ENCODE measurements at regions not wholly inside any gene's neighbourhood (a gene's known extent, or its start where the extent isn't known, plus 50 kb on each side); places are given as distances from the start of the nearest gene placed in this dataset.
"Not testable (repeated sequence)": the region's sequence is repeated elsewhere in the genome, so short reads cannot be mapped to it uniquely, and the experiment has no call there.

DNA sequence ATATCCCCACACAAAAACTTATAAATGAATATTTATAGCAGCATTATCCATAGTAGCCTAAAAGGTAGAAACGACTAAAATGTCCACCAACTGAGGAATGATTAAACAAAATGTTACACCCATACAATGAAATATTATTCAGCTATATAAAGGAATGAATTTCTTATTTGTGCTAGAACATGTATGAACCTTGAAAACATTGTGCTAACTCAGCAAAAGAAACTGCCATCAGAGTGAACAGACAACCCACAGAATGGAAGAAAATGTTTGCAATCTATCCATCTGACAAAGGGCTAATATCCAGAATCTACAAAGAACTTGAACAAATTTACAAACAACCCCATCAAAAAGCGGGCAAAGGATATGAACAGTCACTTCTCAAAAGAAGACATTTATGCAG is 155.3 kb upstream of the DIAPH2 start:
- DNase-seq; H3K4me1 Mint-ChIP-seq (ENCODE audit: low read depth); H3K27me3 Mint-ChIP-seq (ENCODE audit: low read depth); H3K36me3 Mint-ChIP-seq (ENCODE audit: insufficient read depth); H3K4me3 Mint-ChIP-seq; H3K9me3 Mint-ChIP-seq; ATAC-seq: not testable (repeated sequence)

DNA sequence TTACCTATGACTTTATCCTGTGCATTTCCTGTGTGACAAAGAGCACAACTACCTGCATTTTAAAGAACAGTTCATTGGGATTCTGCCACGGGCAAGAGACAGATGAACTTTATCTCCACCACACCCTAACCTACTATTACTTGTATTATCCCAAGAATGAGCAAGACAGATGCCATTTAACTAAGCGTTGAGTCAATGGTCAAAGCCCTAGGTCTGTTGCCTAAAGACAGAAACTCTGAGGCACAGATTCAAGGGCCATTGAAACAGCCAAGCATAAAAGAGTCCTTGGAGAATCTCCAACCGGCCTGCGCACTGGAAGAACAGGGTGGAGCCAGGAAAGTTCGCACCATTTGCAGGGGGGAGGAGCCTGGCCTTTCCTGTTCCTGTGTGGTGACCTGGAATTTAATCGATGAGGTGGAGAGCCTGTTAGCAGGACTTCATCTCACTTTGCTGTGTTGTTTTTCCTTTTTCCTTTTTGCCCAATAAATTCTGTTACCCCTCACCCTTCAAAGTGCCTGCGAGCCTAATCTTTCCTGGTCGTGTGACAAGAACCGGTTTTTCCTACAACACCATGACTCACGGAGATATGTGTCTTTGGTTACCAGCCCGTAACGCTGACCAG is 146.4 kb upstream of the DIAPH2 start:
- H3K4me1 Mint-ChIP-seq (ENCODE audit: low read depth): no peaks in the 10 kb centered on the region
- DNase-seq (no peak), ATAC-seq (no peak)
- no peak overlapping the region for H3K4me3 Mint-ChIP-seq
- no peaks in the 10 kb centered on the region for H3K36me3 Mint-ChIP-seq (ENCODE audit: insufficient read depth)
- no peaks in the 10 kb centered on the region for H3K27me3 Mint-ChIP-seq (ENCODE audit: low read depth)
- no peaks in the 10 kb centered on the region for H3K9me3 Mint-ChIP-seq

DNA sequence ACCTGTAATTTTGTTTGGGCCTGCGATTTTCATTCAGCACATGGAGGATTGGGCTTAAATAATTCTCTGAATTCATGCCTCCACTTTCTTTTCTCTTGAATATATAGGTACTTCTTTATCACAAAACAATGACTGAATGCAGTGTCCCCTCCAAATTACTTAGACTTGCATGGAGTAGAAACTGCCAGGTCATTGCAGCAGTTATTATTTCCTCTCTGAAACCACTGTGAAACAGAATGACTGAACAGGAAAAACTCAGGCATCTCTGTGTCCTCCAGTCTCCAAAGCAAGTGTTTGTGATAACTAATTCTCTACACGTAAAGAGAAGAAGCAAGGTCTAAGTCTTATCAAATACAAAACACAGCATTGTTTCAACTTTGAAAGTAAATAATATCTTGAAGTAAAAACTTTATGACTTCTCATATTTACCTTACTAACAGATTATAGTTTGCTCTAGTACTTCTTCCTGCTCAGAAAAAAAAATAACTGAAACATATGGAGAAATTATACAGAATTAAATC is 144.5 kb upstream of the DIAPH2 start:
- no peak overlapping the region for H3K4me3 Mint-ChIP-seq
- H3K4me1 Mint-ChIP-seq (ENCODE audit: low read depth): no peaks in the 10 kb centered on the region
- DNase-seq (no peak), ATAC-seq (no peak)
- H3K9me3 Mint-ChIP-seq: no peaks in the 10 kb centered on the region
- H3K27me3 Mint-ChIP-seq (ENCODE audit: low read depth): no peaks in the 10 kb centered on the region
- H3K36me3 Mint-ChIP-seq (ENCODE audit: insufficient read depth): no peaks in the 10 kb centered on the region

DNA sequence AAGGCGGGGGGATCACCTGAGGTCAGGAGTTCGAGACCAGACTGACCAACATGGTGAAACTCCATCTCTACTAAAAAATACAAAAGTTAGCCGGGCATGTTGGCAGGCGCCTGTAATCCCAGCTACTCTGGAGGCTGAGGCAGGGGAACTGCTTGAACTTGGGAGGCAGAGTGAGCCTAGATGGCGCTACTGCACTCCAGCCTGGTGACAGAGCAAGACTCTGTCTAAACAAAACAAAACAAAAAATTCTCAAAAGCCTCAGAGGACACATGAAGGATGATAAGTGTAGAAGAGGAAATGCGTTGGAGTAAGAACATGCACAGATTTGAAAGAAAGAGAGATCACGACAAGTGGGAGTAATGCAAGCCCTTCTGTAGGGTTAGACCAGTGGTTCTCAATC is 138.4 kb upstream of the DIAPH2 start:
- H3K36me3 Mint-ChIP-seq (ENCODE audit: insufficient read depth); H3K4me3 Mint-ChIP-seq; H3K4me1 Mint-ChIP-seq (ENCODE audit: low read depth); DNase-seq; ATAC-seq; H3K9me3 Mint-ChIP-seq; H3K27me3 Mint-ChIP-seq (ENCODE audit: low read depth): not testable (repeated sequence)

GRCh38 chrX:96551322-96551872 is 133.2 kb upstream of the DIAPH2 start:
- Mint-ChIP-seq H3K36me3 (ENCODE audit: insufficient read depth) (no peaks in the 10 kb centered on the region), H3K4me3 (no peak overlapping the region), H3K9me3 (no peaks in the 10 kb centered on the region), H3K27me3 (ENCODE audit: low read depth) (no peaks in the 10 kb centered on the region), H3K4me1 (ENCODE audit: low read depth) (no peaks in the 10 kb centered on the region)
- ATAC-seq (no peak), DNase-seq (no peak)

DNA sequence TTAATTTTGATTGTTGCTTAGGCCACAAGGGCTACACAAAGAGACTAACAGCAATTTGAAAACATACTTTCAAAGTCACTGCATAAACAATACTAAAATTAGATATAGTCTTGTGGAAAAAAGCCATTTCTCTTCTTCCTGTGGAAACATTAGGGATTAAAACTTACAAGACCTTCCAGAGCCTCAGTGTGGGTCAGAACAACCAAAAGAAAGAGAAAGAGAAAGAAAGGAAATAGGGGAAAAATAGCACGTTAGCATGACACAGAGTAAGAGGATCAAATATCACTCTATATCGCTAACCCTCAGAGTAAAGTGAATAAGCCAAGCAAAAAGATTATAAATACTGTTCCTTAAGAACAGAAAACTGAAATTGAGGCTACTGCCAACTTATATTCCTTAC is 127.8 kb upstream of the DIAPH2 start:
- ATAC-seq (no peak), DNase-seq (no peak)
- Mint-ChIP-seq H3K9me3 (no peaks in the 10 kb centered on the region), H3K4me3 (no peak overlapping the region), H3K4me1 (ENCODE audit: low read depth) (no peaks in the 10 kb centered on the region), H3K27me3 (ENCODE audit: low read depth) (no peaks in the 10 kb centered on the region), H3K36me3 (ENCODE audit: insufficient read depth) (no peaks in the 10 kb centered on the region)

- not testable (repeated sequence) for H3K4me3 Mint-ChIP-seq; H3K4me1 Mint-ChIP-seq (ENCODE audit: low read depth); ATAC-seq; DNase-seq; H3K27me3 Mint-ChIP-seq (ENCODE audit: low read depth); H3K36me3 Mint-ChIP-seq (ENCODE audit: insufficient read depth); H3K9me3 Mint-ChIP-seq
Measured at GRCh38 chrX:96561129-96561528, 123.5 kb upstream of the DIAPH2 start.

DNA sequence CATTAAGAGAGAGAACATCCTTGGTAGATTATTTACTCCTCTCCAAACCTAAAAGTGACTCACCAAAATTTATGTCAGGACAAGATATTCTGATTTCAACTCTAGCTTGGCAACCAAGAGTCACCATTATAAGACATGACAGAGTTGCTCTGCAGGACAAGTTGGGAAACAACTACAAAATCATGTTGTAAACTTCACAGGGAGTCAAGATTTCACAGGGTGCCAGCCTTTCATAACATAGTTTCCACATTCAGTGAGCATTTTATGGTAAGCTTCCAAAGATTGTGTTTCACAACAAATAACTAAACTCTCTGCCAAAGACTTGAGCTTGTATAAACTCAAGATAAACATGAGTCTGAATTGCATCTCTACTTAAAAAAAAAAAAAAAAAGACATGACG is 121.0 kb upstream of the DIAPH2 start:
- Mint-ChIP-seq H3K4me3 (no peak overlapping the region), H3K36me3 (ENCODE audit: insufficient read depth) (no peaks in the 10 kb centered on the region), H3K27me3 (ENCODE audit: low read depth) (no peaks in the 10 kb centered on the region), H3K9me3 (no peaks in the 10 kb centered on the region), H3K4me1 (ENCODE audit: low read depth) (no peaks in the 10 kb centered on the region)
- DNase-seq: no peak
- no peak for ATAC-seq

GRCh38 chrX:96564595-96564994 is 120.0 kb upstream of the DIAPH2 start:
- H3K27me3 Mint-ChIP-seq (ENCODE audit: low read depth): no peaks in the 10 kb centered on the region
- DNase-seq: no peak
- no peaks in the 10 kb centered on the region for H3K36me3 Mint-ChIP-seq (ENCODE audit: insufficient read depth)
- no peak for ATAC-seq
- H3K4me1 Mint-ChIP-seq (ENCODE audit: low read depth): no peaks in the 10 kb centered on the region
- no peak overlapping the region for H3K4me3 Mint-ChIP-seq
- H3K9me3 Mint-ChIP-seq: no peaks in the 10 kb centered on the region

DNA sequence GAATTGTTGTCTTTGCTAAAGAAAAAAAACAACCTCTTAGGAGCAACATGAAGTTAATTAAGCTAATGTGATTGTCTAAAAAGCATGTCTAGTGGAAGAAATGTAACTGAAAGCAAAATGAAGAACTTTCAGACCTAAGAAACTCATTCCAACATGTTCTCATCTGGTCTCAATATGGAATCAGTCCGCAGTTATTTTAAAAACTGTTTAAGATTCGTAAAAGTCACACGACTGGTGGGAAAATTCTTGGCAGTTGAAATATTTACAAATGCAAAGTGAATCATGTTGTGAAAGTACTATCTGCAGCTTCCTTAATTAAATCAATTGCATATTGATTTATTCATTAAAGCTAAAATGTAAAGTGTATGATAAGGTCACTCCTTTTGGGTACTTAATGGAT is 117.8 kb upstream of the DIAPH2 start:
- H3K9me3 Mint-ChIP-seq: no peaks in the 10 kb centered on the region
- no peak overlapping the region for H3K4me3 Mint-ChIP-seq
- no peaks in the 10 kb centered on the region for H3K4me1 Mint-ChIP-seq (ENCODE audit: low read depth)

GRCh38 chrX:96568071-96568470 is 116.6 kb upstream of the DIAPH2 start:
- DNase-seq (no peak), ATAC-seq (no peak)
- Mint-ChIP-seq H3K4me3 (no peak overlapping the region), H3K36me3 (ENCODE audit: insufficient read depth) (no peaks in the 10 kb centered on the region), H3K27me3 (ENCODE audit: low read depth) (no peaks in the 10 kb centered on the region), H3K9me3 (no peaks in the 10 kb centered on the region), H3K4me1 (ENCODE audit: low read depth) (no peaks in the 10 kb centered on the region)

More for the DNA sequence above, 117.8 kb upstream of the DIAPH2 start:
- ATAC-seq: no peak
- Mint-ChIP-seq H3K27me3 (ENCODE audit: low read depth) (no peaks in the 10 kb centered on the region), H3K36me3 (ENCODE audit: insufficient read depth) (no peaks in the 10 kb centered on the region)
- no peak for DNase-seq

GRCh38 chrX:96569034-96569433 is 115.6 kb upstream of the DIAPH2 start:
- H3K27me3 Mint-ChIP-seq (ENCODE audit: low read depth): no peaks in the 10 kb centered on the region
- H3K4me1 Mint-ChIP-seq (ENCODE audit: low read depth): no peaks in the 10 kb centered on the region
- H3K4me3 Mint-ChIP-seq: no peak overlapping the region
- ATAC-seq (no peak), DNase-seq (no peak)
- no peaks in the 10 kb centered on the region for H3K36me3 Mint-ChIP-seq (ENCODE audit: insufficient read depth)
- no peaks in the 10 kb centered on the region for H3K9me3 Mint-ChIP-seq

DNA sequence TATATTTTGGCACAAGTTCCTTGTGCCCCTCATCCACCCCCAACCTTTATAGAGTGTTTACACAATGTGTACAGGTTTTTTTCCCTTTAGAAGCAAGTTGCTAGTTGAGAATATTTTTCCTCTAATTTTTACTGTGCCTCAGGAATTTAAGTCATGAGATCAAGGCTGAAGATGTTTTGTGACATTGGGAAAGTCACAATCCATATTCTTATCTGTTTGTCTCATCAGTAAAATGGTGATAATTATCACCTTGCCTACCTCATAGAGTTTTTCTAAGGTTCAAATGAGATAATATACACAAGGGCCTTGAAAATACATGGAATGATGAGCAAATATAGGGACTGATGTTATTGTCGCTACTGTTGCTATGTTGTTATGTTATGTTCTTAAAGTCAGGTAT is 109.6 kb upstream of the DIAPH2 start:
- H3K27me3 Mint-ChIP-seq (ENCODE audit: low read depth): no peaks in the 10 kb centered on the region
- ATAC-seq (no peak), DNase-seq (no peak)
- no peaks in the 10 kb centered on the region for H3K4me1 Mint-ChIP-seq (ENCODE audit: low read depth)
- no peak overlapping the region for H3K4me3 Mint-ChIP-seq
- no peaks in the 10 kb centered on the region for H3K9me3 Mint-ChIP-seq
- H3K36me3 Mint-ChIP-seq (ENCODE audit: insufficient read depth): no peaks in the 10 kb centered on the region

- H3K36me3 Mint-ChIP-seq (ENCODE audit: insufficient read depth): no peaks in the 10 kb centered on the region
Measured at GRCh38 chrX:96576368-96576767, 108.3 kb upstream of the DIAPH2 start.

GRCh38 chrX:96578781-96579180 is 105.9 kb upstream of the DIAPH2 start:
- Mint-ChIP-seq H3K9me3 (no peaks in the 10 kb centered on the region), H3K4me3 (no peak overlapping the region), H3K4me1 (ENCODE audit: low read depth) (no peaks in the 10 kb centered on the region), H3K27me3 (ENCODE audit: low read depth) (no peaks in the 10 kb centered on the region), H3K36me3 (ENCODE audit: insufficient read depth) (no peaks in the 10 kb centered on the region)
- no peak for ATAC-seq
- no peak for DNase-seq

More at GRCh38 chrX:96576368-96576767, 108.3 kb upstream of the DIAPH2 start:
- H3K4me3 Mint-ChIP-seq: no peak overlapping the region
- H3K9me3 Mint-ChIP-seq: no peaks in the 10 kb centered on the region
- no peaks in the 10 kb centered on the region for H3K4me1 Mint-ChIP-seq (ENCODE audit: low read depth)
- ATAC-seq: no peak
- no peaks in the 10 kb centered on the region for H3K27me3 Mint-ChIP-seq (ENCODE audit: low read depth)
- no peak for DNase-seq
